GM06990 (cell line): ENCODE measurements at regions not wholly inside any gene's neighbourhood (a gene's known extent, or its start where the extent isn't known, plus 50 kb on each side); places are given as distances from the start of the nearest gene placed in this dataset.
A peak's percentile ranks its signal among the peaks of the same experiment; 100 is the strongest.

Experiments used
- DNase-seq: peaks from one replicate; pipeline ENCODE4 v3.0.0-alpha.2; 2011; ENCODE audit not compliant: insufficient read length; ENCODE audit errors: extremely low read depth
- H3K27me3 ChIP-seq: replicated peaks from 2 replicates; pipeline ENCODE4 v1.6.0; 2011; ENCODE audit warnings: low read length; ENCODE audit not compliant: control insufficient read depth, insufficient read depth
- H3K36me3 ChIP-seq: 2 replicates; pipeline ENCODE4 v1.5.1; 2011; ENCODE audit warnings: low read length; ENCODE audit not compliant: control insufficient read depth, insufficient read depth
- H3K4me3 ChIP-seq: replicated peaks from 2 replicates; pipeline ENCODE4 v1.5.1; 2011; ENCODE audit warnings: low read depth, mild to moderate bottlenecking, control low read depth, low read length
- TF ChIP-seq, protein P1 (sequence below): IDR thresholded peaks from 2 replicates; pipeline ENCODE4 v1.5.1; 2011; ENCODE audit warnings: low read length, control low read depth, mild to moderate bottlenecking, inconsistent platforms; ENCODE audit not compliant: insufficient read depth, poor library complexity, severe bottlenecking

DNA sequence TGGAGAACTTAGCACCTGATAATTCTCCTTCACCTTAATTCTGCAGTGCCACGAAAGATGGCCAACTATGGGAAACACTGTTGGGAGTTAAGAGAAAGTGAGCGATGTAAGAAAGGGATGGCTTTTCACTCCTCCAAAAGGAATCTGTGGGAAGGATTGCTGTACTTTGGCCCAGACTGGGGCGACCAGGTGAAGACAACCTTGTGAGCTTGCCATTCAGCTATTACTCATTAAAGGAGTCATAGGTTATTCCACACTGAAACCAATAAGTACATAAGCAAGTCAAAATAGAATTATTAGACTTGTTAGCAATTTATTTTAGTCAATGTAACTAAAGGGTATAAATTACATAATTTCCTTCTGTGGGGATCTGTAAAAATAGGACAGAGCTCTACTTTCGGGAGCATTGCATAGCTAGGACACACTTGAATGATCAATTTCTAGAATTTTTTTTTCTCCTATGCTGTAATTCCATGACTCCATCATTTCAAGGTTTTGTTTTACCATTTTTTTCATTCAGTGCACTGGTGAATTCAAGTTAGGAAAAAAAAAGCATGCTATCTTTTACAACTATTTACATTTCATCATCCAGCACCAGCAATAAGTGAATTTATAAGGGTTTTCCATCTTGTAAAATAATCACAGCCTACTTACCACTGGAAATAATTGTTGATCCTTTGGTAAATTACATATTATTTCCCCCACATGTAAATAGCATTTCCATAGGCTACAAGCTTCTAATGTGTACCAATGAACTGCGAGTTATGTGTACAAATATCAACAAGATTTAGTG is 231.7 kb downstream of the SIM1 start:
- H3K4me3 ChIP-seq = no peak overlapping the region
- TF ChIP-seq, protein P1, sequence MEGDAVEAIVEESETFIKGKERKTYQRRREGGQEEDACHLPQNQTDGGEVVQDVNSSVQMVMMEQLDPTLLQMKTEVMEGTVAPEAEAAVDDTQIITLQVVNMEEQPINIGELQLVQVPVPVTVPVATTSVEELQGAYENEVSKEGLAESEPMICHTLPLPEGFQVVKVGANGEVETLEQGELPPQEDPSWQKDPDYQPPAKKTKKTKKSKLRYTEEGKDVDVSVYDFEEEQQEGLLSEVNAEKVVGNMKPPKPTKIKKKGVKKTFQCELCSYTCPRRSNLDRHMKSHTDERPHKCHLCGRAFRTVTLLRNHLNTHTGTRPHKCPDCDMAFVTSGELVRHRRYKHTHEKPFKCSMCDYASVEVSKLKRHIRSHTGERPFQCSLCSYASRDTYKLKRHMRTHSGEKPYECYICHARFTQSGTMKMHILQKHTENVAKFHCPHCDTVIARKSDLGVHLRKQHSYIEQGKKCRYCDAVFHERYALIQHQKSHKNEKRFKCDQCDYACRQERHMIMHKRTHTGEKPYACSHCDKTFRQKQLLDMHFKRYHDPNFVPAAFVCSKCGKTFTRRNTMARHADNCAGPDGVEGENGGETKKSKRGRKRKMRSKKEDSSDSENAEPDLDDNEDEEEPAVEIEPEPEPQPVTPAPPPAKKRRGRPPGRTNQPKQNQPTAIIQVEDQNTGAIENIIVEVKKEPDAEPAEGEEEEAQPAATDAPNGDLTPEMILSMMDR = no peak
- H3K27me3 ChIP-seq = no peaks in the 10 kb centered on the region
- DNase-seq = no peak
- no peaks in the 10 kb centered on the region for H3K36me3 ChIP-seq

GRCh38 chr6:100230953-100231316 is 233.8 kb downstream of the SIM1 start:
- Histone ChIP-seq H3K4me3 (no peak overlapping the region), H3K27me3 (no peaks in the 10 kb centered on the region), H3K36me3 (no peaks in the 10 kb centered on the region)
- DNase-seq = no peak
- TF ChIP-seq, protein P1 = no peak

- DNase-seq = no peak
- H3K27me3 ChIP-seq = no peaks in the 10 kb centered on the region
- no peaks in the 10 kb centered on the region for H3K36me3 ChIP-seq
- H3K4me3 ChIP-seq = no peak overlapping the region
- TF ChIP-seq, protein P1 = no peak
These were observed 234.4 kb downstream of the SIM1 start for GRCh38 chr6:100230115-100230952.

- TF ChIP-seq, protein P1 = no peak
- DNase-seq = no peak
- H3K4me3 ChIP-seq = no peak overlapping the region
- H3K36me3 ChIP-seq = no peaks in the 10 kb centered on the region
- no peaks in the 10 kb centered on the region for H3K27me3 ChIP-seq
These were observed 235.2 kb downstream of the SIM1 start for GRCh38 chr6:100229512-100229911.

DNA sequence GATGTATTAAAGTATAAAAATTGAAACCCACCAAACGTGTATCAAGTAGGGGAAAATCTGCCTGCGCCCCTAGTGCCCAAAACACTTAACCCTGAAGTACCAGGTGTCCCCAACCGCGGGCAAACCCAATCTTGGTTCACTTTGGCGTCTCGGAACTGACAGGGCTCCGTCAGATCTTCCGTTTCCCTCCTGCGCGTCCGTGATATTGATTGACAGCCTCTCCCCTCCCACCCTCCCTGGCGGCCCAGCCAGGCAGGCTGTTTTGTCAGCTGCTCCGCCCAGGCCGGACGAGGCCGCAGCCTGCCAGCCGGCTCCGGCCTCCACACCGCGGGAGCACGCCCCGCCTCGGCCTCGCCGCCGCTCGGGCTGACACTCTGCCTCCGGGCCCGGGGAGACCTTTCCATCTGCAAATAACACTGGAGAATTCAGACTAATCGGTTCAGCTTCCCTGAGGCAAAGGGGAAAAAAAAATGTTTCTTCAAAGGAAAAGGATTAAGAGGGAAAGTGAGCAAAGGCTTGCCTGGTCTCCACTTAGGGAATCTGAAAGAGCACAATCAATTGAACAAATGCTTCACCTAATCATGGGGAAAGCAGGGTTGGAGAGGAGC is 234.9 kb upstream of the MCHR2 start:
- peak; percentile 77 for DNase-seq
- H3K36me3 ChIP-seq = no peaks in the 10 kb centered on the region
- H3K4me3 ChIP-seq = peak overlapping the region; percentile 59
- TF ChIP-seq, protein P1 = peak; percentile 24
- no peaks in the 10 kb centered on the region for H3K27me3 ChIP-seq
